ENCODE measurements at regions not wholly inside any gene's neighbourhood (a gene's known extent, or its start where the extent isn't known, plus 50 kb on each side); places are given as distances from the start of the nearest gene placed in this dataset.

- no peak for DNase-seq
Observed at GRCh38 chr4:41458689-41459088, 79.3 kb upstream of the LIMCH1 start.

GRCh38 chr4:41460641-41461040 is 77.3 kb upstream of the LIMCH1 start:
- DNase-seq, result no peak

DNA sequence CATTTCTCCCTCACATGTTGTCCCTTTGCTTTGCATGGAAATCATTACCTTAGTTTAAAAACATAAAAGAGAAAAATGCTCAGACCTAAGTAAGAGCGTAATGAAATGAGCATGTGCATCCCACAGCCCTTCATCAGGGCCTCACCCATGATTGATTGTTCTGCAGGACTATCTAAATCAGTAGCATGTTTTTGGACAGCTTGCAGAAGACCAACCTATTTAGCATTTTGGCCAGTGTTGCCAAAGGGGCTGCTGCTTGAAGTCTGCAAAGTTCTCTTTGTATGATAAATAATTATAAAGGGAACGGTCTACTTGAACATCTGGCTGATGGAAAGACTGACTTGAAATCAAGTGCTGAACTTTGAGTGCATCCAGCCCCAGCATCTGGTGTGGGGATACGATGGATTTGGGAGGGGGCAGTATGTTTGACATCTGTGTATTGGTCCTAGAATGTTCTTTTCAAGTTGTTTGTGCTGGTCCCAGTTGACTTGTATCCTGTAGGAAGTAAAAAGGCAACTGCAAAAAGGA is 76.1 kb upstream of the LIMCH1 start:
- no peak for DNase-seq

DNA sequence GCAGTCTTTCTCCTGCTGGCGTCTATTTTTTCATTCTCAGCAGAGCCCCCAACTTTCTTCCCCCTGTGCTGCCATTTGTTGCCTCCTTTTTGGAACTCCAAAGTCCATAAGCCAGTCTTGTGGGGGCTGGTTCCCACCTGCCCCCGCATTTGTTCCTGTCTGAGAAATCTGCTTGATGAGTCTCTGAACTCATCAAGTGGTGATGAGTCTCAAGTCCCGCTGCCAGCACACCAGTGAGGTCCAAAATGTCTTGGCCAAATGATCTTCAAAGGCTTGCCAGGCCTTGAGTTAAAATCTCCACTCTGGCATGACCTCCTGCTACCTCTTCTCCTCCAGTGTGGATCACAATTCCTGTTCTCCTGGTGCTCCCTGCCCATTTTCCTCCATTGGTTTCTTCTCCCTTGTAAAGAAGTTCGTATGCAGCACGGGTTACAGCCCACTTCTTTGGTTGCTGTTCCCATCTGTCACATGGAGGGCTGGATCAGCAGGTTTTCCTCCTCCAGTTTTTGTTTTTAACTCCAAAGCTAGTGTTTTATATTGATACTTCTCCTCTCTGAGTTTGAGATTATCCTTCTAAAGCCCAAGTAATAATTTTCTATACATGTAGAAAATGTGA is 72.7 kb upstream of the LIMCH1 start:
- no peak for DNase-seq

DNA sequence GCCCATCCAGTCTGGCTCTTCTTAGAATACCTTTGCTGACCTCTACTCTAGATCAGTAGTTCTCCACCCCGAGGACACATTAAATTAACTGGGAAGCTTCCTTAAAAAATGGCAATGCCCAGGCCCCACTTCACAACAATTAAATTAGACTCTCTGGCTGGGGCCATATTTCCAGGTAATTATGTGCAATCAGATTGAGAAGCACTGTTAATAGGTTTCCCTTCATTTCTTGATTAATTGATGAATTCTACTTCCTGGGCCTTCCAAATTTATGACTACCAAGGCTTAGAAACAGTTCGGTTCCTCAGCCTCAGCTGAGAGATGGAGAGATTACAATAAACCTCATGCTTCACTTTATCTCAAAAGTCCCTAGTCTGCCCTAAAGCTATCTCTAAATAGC is 71.7 kb upstream of the LIMCH1 start:
- no peak for DNase-seq

DNA sequence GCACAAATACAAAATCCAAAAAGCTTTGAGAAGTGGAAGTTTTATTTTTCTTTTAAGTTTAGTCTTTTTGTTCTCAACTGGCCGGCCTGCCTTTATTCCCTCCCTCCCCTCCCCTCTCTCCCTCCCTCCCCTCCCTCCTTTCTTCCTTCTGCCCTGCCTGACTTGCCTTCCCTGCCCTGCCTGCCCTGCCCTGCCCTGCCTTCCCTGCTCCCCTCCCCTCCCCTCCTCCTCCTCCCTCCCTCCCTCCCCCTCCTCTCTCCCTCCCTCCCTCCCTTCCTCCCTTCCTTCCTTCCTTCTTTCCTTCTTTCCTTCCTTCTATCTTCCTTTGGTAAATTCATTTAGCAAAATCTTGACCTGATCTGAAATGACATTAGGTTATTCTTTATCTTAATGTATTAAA is 69.8 kb upstream of the LIMCH1 start:
- DNase-seq, result no peak

DNA sequence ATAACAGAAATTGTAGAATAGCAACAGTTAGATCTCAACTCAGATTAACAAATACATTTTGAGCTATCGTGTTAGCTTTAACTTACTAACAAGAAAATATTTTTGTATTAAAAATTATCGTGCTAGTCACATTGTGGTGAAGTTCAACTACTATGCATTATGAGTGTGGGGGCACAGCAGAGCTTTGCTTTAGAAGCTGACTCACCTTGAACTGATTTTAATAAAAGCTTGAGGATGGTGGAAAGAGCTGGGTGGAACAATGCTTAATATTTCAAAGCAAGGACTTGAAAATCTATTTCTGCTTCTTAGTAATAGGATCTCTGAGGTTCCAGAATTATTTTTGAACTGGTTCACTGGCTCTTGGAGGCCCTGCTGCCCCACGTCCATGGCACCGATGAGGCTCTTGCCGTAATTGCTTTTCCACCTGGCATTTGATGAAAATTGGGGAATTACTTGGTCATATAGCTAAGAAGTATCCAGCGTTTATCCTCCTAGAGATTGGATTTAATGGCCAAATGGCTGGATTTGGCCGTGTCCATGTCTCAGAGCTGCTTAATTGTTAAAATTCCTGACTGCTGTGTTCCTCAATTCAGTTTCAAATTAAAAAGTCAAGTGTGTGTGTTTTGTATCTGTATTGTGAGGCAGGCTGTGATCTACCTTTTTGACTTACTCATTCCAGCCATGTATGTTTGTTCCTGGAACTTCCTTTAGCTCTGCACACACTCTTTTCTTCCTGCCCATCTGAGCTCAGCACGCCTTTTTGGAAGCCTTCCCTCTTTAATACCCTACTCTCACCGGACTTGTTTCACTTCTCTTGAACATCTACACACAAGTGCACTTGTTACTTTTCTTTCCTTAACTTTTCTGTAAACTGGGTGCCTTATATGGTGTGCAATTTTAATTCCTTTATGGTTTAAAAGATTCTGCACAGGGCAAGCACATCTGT is 66.6 kb upstream of the LIMCH1 start:
- no peak for DNase-seq

- no peak for DNase-seq
Observed at GRCh38 chr4:41472081-41472480, 65.9 kb upstream of the LIMCH1 start.

- DNase-seq, result no peak
Observed at GRCh38 chr4:41473176-41473575, 64.8 kb upstream of the LIMCH1 start.

- no peak for DNase-seq
Observed at GRCh38 chr4:41475402-41475801, 62.6 kb upstream of the LIMCH1 start.

DNA sequence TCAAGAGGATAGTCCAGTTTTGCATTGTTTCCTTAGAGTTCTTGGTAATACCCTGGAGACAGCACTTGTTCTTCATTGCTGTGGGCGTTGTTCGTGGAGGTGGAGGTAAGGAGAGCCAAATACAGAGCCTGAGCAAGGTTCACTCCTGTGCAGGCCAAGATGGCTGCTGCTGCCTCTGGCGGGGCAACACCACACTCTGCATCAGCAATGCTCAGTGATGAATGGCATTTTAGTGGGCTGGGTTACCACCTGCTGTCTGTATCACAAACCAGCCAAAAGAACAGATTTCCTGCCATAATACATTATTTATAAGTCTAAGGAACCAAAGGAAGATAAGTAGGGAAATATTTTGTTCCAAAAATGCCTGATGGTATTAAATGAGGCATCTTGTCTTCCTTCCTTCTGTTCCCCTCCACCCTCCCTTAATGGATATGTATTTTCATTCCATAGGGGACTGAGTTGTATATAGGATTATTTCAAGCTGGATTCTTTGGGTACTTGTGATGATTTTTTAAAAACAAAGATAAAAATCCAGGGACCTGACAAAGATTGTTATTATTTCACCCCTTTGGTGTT is 61.6 kb upstream of the LIMCH1 start:
- DNase-seq, result no peak

- DNase-seq, result no peak
Observed at GRCh38 chr4:41477181-41477905, 60.6 kb upstream of the LIMCH1 start.

- no peak for DNase-seq
Observed at GRCh38 chr4:41478518-41478917, 59.4 kb upstream of the LIMCH1 start.

- DNase-seq, result no peak
Observed at GRCh38 chr4:41480896-41481311, 57.1 kb upstream of the LIMCH1 start.

DNA sequence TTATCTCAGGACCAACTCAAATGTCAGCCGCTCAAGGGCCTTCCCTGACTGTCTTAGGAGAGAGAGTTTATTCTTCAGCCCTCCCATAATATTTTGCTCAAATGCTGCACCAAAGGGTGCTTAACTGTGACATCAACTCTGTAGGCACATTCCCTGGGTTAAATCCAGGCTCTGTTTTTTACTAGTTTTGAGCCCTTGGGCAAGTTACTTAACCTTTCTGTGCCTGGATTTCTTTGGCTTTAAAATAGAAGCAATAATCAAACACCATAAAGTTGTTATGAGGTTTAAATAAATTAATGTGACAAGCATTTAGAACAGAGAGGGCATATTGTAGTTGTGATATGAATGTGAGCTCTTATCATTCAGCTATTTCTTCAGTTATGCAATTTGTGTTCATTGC is 54.2 kb upstream of the LIMCH1 start:
- no peak for DNase-seq

DNA sequence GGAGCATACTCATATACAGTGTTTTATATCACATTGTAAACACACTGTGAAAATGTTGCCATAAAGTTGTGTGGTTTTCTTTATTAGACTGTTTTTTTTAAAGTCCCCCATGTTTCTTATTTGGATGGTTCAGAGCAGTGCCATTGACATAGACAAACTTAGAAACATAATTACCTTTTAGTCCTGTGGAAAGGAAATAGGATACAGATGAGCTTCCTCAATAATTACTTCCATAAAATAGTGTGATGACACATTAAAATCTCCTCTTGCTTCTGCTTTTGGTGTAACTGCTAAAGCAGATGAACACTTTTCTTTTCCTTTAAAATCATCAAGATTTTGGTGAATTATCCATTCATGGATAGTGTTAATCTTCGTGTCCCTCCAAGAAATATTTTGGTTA is 52.9 kb upstream of the LIMCH1 start:
- DNase-seq, result no peak

GRCh38 chr4:41487868-41488440 is 50.0 kb upstream of the LIMCH1 start:
- no peak for DNase-seq
